MCF 10A (cell line): ENCODE measurements at regions not wholly inside any gene's neighbourhood (a gene's known extent, or its start where the extent isn't known, plus 50 kb on each side); places are given as distances from the start of the nearest gene placed in this dataset.

Experiments
- BruUV-seq: library from RNA; stranded (reverse); fragments of 400-500 nt; replicated peaks from 2 replicates; lab custom pipeline; 2021; lab: Mats Ljungman, UMichigan
- CTCF ChIA-PET: fragments of 300-600 bp; sonication (Branson Sonifier 250); formaldehyde crosslinking; extraction: SDS; loops from one replicate; lab custom pipeline; 2021; ENCODE audit warnings: antibody characterized with exemption, inconsistent platforms; lab: Yijun Ruan, JAX
- POLR2A ChIA-PET: fragments of 300-600, 350-650 bp; sonication (Branson Sonifier 250); formaldehyde crosslinking; extraction: SDS; loops from one replicate; lab custom pipeline; 2020; ENCODE audit warnings: antibody characterized with exemption, inconsistent platforms; lab: Yijun Ruan, JAX
- DNase-seq: peaks from one replicate; pipeline ENCODE4 v3.0.0-alpha.2; 2018; ENCODE audit not compliant: unreplicated experiment
- H3K27ac Mint-ChIP-seq: one replicate; pipeline ENCODE4 v1.8.0; 2022; ENCODE audit warnings: mild to moderate bottlenecking, low read depth, mixed read lengths; ENCODE audit not compliant: unreplicated experiment
- H3K27me3 Mint-ChIP-seq: one replicate; pipeline ENCODE4 v1.8.0; 2022; ENCODE audit warnings: mixed read lengths; ENCODE audit not compliant: insufficient read depth, unreplicated experiment
- H3K36me3 Mint-ChIP-seq: one replicate; pipeline ENCODE4 v1.8.0; 2022; ENCODE audit warnings: mild to moderate bottlenecking, moderate library complexity, mixed read lengths; ENCODE audit not compliant: insufficient read depth, unreplicated experiment
- H3K4me1 Mint-ChIP-seq: one replicate; pipeline ENCODE4 v1.8.0; 2022; ENCODE audit warnings: mixed read lengths; ENCODE audit not compliant: insufficient read depth, unreplicated experiment
- H3K4me3 Mint-ChIP-seq: one replicate; pipeline ENCODE4 v1.8.0; 2022; ENCODE audit warnings: mild to moderate bottlenecking, moderate library complexity, mixed read lengths; ENCODE audit not compliant: unreplicated experiment
- H3K9me3 Mint-ChIP-seq: one replicate; pipeline ENCODE4 v1.8.0; 2022; ENCODE audit warnings: mixed read lengths; ENCODE audit not compliant: unreplicated experiment
- CTCF ChIP-seq: fragments of 200-600 bp; IDR thresholded peaks from one replicate; pipeline ENCODE4 v1.8.0; 2022; ENCODE audit warnings: antibody characterized with exemption, mild to moderate bottlenecking; ENCODE audit not compliant: unreplicated experiment
- intact Hi-C: fragments of 100-400 bp; cut with micrococcal nuclease; formaldehyde crosslinking; loops from 2 replicates; pipeline ENCODE4 v1.14.1; 2022

- ChIA-PET POLR2A (no interaction called here), CTCF (interaction anchor here (0.6 kb wide), 1 partner anchor 1597 kb away, joined by 3 read pairs; no protein-coding TSS in a partner anchor)
- no peak overlapping the region for H3K27ac Mint-ChIP-seq
- no TSS peak for BruUV-seq
- peaks cover 5% of the 10 kb centered on the region for H3K36me3 Mint-ChIP-seq
- no peaks in the 10 kb centered on the region for H3K4me1 Mint-ChIP-seq
- intact Hi-C loops: no loop called here
- no peak for TF ChIP-seq CTCF
- H3K4me3 Mint-ChIP-seq: no peak overlapping the region
- DNase-seq: no peak
- no peaks in the 10 kb centered on the region for H3K9me3 Mint-ChIP-seq
- H3K27me3 Mint-ChIP-seq: no peaks in the 10 kb centered on the region
These were observed 222.6 kb downstream of the ABHD5 start for GRCh38 chr3:43913036-43913948.

- Mint-ChIP-seq H3K4me1 (no peaks in the 10 kb centered on the region), H3K36me3 (peaks cover 5% of the 10 kb centered on the region), H3K27me3 (no peaks in the 10 kb centered on the region), H3K27ac (no peak overlapping the region), H3K4me3 (no peak overlapping the region), H3K9me3 (no peaks in the 10 kb centered on the region)
- ChIA-PET CTCF (no interaction called here), POLR2A (no interaction called here)
- no peak for TF ChIP-seq CTCF
- no TSS peak for BruUV-seq
- intact Hi-C loops: no loop called here
- DNase-seq: no peak
These were observed 223.5 kb downstream of the ABHD5 start for GRCh38 chr3:43914269-43914668.

DNA sequence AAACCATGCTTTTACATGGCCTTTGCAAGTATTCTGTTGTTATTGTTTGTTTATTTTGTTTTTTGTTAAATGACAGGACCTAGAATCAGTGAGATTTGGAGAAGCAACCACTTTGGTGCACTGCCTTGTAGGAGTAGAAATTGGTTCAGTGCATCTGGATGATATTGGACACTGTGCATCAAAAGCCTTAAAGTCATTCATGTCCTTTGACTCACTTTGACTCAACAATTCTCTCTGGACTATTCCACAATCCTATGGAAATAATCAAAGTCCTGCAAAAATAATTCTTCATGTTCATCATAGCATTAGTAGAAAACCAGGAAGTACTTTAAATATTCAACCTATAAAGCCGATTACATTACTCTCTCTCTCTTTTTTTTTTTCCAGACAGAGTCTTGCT, 224.8 kb downstream of the ABHD5 start:
- H3K9me3 Mint-ChIP-seq: no peaks in the 10 kb centered on the region
- ChIA-PET CTCF (no interaction called here), POLR2A (no interaction called here)
- H3K4me1 Mint-ChIP-seq: no peaks in the 10 kb centered on the region
- intact Hi-C loops: no loop called here
- H3K27ac Mint-ChIP-seq: no peak overlapping the region
- TF ChIP-seq CTCF: no peak
- BruUV-seq: no TSS peak
- H3K4me3 Mint-ChIP-seq: no peak overlapping the region
- DNase-seq: no peak
- H3K27me3 Mint-ChIP-seq: no peaks in the 10 kb centered on the region
- no peaks in the 10 kb centered on the region for H3K36me3 Mint-ChIP-seq

DNA sequence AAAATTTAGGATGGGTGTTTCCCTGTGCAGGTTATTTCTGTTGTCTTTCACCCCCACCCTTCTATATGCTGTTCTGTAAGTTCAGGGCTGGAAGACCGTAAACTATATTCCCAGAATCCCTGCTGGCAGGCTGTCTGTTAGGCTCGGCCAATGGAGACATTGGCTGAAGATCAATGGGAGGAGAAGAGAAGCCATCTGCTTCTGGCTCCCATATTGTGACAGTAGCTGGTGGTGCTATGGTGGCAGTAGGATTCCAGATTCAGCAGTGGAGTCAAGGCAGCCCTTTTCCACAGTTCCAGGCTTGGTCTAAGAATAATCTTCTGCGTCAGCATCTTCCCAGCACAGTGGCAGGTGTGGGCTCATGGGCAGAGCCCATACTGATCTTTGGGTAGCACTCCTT, 226.6 kb downstream of the ABHD5 start:
- no peaks in the 10 kb centered on the region for H3K27me3 Mint-ChIP-seq
- no peaks in the 10 kb centered on the region for H3K36me3 Mint-ChIP-seq
- no peaks in the 10 kb centered on the region for H3K9me3 Mint-ChIP-seq
- intact Hi-C loops: no loop called here
- no TSS peak for BruUV-seq
- DNase-seq: no peak
- no peak for TF ChIP-seq CTCF
- no peak overlapping the region for H3K4me3 Mint-ChIP-seq
- H3K27ac Mint-ChIP-seq: no peak overlapping the region
- H3K4me1 Mint-ChIP-seq: no peaks in the 10 kb centered on the region
- CTCF ChIA-PET: interaction anchor here (0.6 kb wide), 1 partner anchor 518 kb away, joined by 4 read pairs; no protein-coding TSS in a partner anchor
- POLR2A ChIA-PET: no interaction called here
